Chondrocyte (in vitro differentiated cells): ENCODE measurements at regions not wholly inside any gene's neighbourhood (a gene's known extent, or its start where the extent isn't known, plus 50 kb on each side); places are given as distances from the start of the nearest gene placed in this dataset.

ENCODE experiments used
- DNase-seq: peaks from one replicate; pipeline ENCODE4 v3.0.0; 2021; ENCODE audit warnings: mixed read lengths, low spot score
- H3K27ac Mint-ChIP-seq: one replicate; pipeline ENCODE4 v1.8.0; 2021; ENCODE audit warnings: mild to moderate bottlenecking, moderate library complexity, mixed read lengths; ENCODE audit not compliant: unreplicated experiment
- H3K27me3 Mint-ChIP-seq: 2 replicates; pipeline ENCODE4 v1.8.0; 2021; ENCODE audit warnings: low read depth, mixed read lengths
- H3K36me3 Mint-ChIP-seq: 2 replicates; pipeline ENCODE4 v1.8.0; 2021; ENCODE audit warnings: low read depth, mixed read lengths
- H3K4me1 Mint-ChIP-seq: 2 replicates; pipeline ENCODE4 v1.8.0; 2021; ENCODE audit warnings: low read depth, mild to moderate bottlenecking, mixed read lengths
- H3K4me3 Mint-ChIP-seq: one replicate; pipeline ENCODE4 v1.8.0; 2021; ENCODE audit warnings: mild to moderate bottlenecking, moderate library complexity, mixed read lengths; ENCODE audit not compliant: unreplicated experiment
- H3K9me3 Mint-ChIP-seq: 2 replicates; pipeline ENCODE4 v1.8.0; 2021; ENCODE audit warnings: low read depth, mixed read lengths
- TF ChIP-seq, protein P1 (sequence below): fragments of 200-600 bp; sonication (generic); IDR thresholded peaks from 2 replicates; pipeline ENCODE4 v1.5.0; 2021; ENCODE audit warnings: antibody characterized with exemption, mild to moderate bottlenecking, moderate library complexity

DNA sequence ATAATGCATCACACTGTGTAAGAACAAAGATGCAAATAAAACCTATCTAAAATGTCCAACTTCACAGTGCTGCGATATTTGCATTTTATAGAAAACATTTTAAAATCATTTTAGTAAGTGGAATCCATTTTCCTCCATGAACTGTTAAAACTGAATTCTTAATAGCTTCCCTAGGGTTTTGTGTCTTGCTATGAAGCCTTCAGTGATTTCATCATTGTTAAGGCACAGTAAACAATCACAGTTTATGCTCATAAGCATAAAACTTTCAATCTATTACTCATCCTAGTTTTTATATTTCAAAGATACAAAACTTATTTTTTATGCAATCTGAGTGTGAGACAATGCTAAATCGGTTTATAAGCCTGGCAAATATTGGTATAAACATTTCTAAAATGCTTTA is 509.7 kb downstream of the TUSC7 start:
- Mint-ChIP-seq H3K27me3 (peaks cover 25% of the 10 kb centered on the region), H3K4me3 (no peak overlapping the region), H3K4me1 (peaks cover 5% of the 10 kb centered on the region), H3K36me3 (no peaks in the 10 kb centered on the region), H3K9me3 (no peaks in the 10 kb centered on the region), H3K27ac (no peak overlapping the region)
- TF ChIP-seq, protein P1, sequence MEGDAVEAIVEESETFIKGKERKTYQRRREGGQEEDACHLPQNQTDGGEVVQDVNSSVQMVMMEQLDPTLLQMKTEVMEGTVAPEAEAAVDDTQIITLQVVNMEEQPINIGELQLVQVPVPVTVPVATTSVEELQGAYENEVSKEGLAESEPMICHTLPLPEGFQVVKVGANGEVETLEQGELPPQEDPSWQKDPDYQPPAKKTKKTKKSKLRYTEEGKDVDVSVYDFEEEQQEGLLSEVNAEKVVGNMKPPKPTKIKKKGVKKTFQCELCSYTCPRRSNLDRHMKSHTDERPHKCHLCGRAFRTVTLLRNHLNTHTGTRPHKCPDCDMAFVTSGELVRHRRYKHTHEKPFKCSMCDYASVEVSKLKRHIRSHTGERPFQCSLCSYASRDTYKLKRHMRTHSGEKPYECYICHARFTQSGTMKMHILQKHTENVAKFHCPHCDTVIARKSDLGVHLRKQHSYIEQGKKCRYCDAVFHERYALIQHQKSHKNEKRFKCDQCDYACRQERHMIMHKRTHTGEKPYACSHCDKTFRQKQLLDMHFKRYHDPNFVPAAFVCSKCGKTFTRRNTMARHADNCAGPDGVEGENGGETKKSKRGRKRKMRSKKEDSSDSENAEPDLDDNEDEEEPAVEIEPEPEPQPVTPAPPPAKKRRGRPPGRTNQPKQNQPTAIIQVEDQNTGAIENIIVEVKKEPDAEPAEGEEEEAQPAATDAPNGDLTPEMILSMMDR, result no peak
- no peak for DNase-seq

DNA sequence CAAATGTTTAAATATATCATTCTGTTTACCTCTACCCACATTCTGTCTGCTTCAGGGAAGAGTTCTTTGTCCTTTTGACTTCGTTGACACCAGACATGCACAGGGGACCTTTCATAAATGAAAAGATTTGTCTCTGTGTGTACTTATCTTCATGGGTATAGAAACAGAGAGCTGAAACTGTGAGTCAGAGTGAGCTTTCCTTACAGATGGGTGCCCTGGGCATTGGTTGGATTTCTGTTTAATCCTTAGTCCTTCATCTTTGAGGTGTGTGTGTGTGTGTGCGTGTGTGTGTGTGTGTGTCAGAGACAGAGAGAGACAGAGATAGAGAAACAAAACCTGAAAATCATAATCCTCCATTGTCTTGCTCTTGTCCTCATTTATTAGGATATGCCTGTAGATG is 517.4 kb downstream of the TUSC7 start:
- Mint-ChIP-seq H3K27me3 (peaks cover 28% of the 10 kb centered on the region), H3K36me3 (peaks cover 2% of the 10 kb centered on the region)
- TF ChIP-seq, protein P1, result no peak

DNA sequence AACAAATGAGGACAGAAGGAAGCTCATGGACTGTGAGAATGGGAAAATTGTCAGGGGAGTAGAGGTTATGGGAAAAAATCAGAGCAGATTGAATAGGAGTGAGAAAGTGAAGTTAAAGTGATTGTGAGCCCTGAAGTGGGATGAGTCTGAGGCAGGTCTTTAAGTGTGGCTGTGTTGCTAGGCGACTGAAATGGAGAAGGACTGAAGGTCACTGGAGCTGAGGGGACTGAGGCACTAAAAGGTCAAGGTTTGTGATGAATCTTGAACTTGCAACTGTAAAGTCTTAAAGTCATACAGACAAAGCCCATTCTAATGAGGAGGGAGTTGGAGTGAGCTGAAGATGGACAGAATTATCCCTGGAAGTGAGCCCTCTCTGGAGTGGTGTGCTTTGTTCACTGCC is 518.9 kb downstream of the TUSC7 start:
- no peaks in the 10 kb centered on the region for H3K4me1 Mint-ChIP-seq
- no peak overlapping the region for H3K4me3 Mint-ChIP-seq
- TF ChIP-seq, protein P1, result no peak
- no peak overlapping the region for H3K27ac Mint-ChIP-seq
- H3K27me3 Mint-ChIP-seq, result peaks cover 26% of the 10 kb centered on the region
- no peak for DNase-seq
- H3K36me3 Mint-ChIP-seq, result peaks cover 2% of the 10 kb centered on the region
- no peaks in the 10 kb centered on the region for H3K9me3 Mint-ChIP-seq

More for the DNA sequence above, 517.4 kb downstream of the TUSC7 start:
- DNase-seq, result no peak
- Mint-ChIP-seq H3K4me3 (no peak overlapping the region), H3K27ac (no peak overlapping the region), H3K4me1 (no peaks in the 10 kb centered on the region), H3K9me3 (no peaks in the 10 kb centered on the region)

DNA sequence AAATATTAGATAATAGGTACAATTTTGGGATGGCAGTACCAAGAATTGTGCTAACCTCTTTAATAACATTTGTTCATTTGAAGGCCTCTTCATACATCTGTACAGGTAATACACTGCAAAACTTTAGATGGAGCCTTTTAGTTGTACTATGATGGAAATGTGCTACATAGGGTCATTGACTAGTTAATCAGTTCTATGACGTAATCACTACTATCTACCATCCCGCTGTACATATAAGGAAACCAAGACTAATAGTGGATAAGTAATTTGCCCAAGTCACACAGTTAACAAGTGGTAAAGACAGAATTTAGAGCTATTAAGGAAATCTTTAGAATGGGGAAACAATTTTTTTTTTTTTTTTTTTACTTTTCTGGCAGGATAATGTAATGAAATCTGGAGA is 521.3 kb downstream of the TUSC7 start:
- Mint-ChIP-seq H3K9me3 (peaks cover 6% of the 10 kb centered on the region), H3K4me1 (no peaks in the 10 kb centered on the region), H3K4me3 (no peak overlapping the region), H3K36me3 (peaks cover 2% of the 10 kb centered on the region), H3K27ac (no peak overlapping the region), H3K27me3 (peaks cover 26% of the 10 kb centered on the region)
- DNase-seq, result no peak
- TF ChIP-seq, protein P1, result no peak

DNA sequence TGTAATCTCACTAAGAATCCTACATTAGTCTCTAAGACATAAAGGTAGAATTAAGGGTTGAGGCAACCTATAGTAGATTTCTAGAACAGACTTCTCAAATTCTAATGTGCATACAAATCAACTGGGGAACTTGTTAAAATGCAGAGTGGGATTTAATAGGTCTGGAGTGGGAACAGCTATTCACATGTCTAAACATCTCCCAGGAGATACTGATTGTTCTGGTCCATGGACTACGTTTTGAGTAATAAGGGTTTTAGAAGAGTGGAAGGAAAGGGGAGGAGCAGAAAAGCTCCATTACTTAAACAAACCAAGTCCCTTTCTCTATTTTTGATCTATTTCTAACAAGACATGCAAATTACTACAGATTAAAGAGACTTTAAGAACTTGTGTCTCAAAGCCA is 524.8 kb downstream of the TUSC7 start:
- DNase-seq, result no peak
- H3K9me3 Mint-ChIP-seq, result peaks cover 6% of the 10 kb centered on the region
- H3K27me3 Mint-ChIP-seq, result peaks cover 10% of the 10 kb centered on the region
- TF ChIP-seq, protein P1, result no peak
- H3K4me1 Mint-ChIP-seq, result no peaks in the 10 kb centered on the region
- no peaks in the 10 kb centered on the region for H3K36me3 Mint-ChIP-seq
- H3K4me3 Mint-ChIP-seq, result no peak overlapping the region
- no peak overlapping the region for H3K27ac Mint-ChIP-seq
